ENCODE measurements at regions not wholly inside any gene's neighbourhood (a gene's known extent, or its start where the extent isn't known, plus 50 kb on each side); places are given as distances from the start of the nearest gene placed in this dataset.

- Histone ChIP-seq H3K27me3 (replicated peaks; ENCODE audit: control insufficient read depth, insufficient read depth, low read length) (no peaks in the 10 kb centered on the region; the same call in 1 of the 2 replicates), H3K36me3 (ENCODE audit: control insufficient read depth, insufficient read depth, low read length) (no peaks in the 10 kb centered on the region), H3K4me3 (replicated peaks; ENCODE audit: low read depth, low read length) (no peak overlapping the region)
- no peak for TF ChIP-seq CTCF (IDR thresholded peaks at IDR 0.05; ENCODE audit: insufficient read depth, low read length, poor library complexity, severe bottlenecking)
- DNase-seq (ENCODE audit: extremely low read depth, insufficient read length) = no peak
Measured at GRCh38 chr1:228851193-228851592, 115.9 kb downstream of the RHOU start.

GRCh38 chr1:228851618-228852017, 116.3 kb downstream of the RHOU start:
- no peak for DNase-seq (ENCODE audit: extremely low read depth, insufficient read length)
- no peaks in the 10 kb centered on the region for H3K36me3 ChIP-seq (ENCODE audit: control insufficient read depth, insufficient read depth, low read length)
- no peak overlapping the region for H3K4me3 ChIP-seq (replicated peaks; ENCODE audit: low read depth, low read length)
- no peak for TF ChIP-seq CTCF (IDR thresholded peaks at IDR 0.05; ENCODE audit: insufficient read depth, low read length, poor library complexity, severe bottlenecking)
- H3K27me3 ChIP-seq (replicated peaks; ENCODE audit: control insufficient read depth, insufficient read depth, low read length) = no peaks in the 10 kb centered on the region; the same call in 1 of the 2 replicates

GRCh38 chr1:228852024-228852423, 116.7 kb downstream of the RHOU start:
- no peak for DNase-seq (ENCODE audit: extremely low read depth, insufficient read length)
- H3K27me3 ChIP-seq (replicated peaks; ENCODE audit: control insufficient read depth, insufficient read depth, low read length) = no peaks in the 10 kb centered on the region; the same call in 1 of the 2 replicates
- no peak for TF ChIP-seq CTCF (IDR thresholded peaks at IDR 0.05; ENCODE audit: insufficient read depth, low read length, poor library complexity, severe bottlenecking)
- H3K4me3 ChIP-seq (replicated peaks; ENCODE audit: low read depth, low read length) = no peak overlapping the region
- no peaks in the 10 kb centered on the region for H3K36me3 ChIP-seq (ENCODE audit: control insufficient read depth, insufficient read depth, low read length)

- no peak for DNase-seq (ENCODE audit: extremely low read depth, insufficient read length)
- Histone ChIP-seq H3K4me3 (replicated peaks; ENCODE audit: low read depth, low read length) (no peak overlapping the region), H3K27me3 (replicated peaks; ENCODE audit: control insufficient read depth, insufficient read depth, low read length) (no peaks in the 10 kb centered on the region; the same call in 1 of the 2 replicates), H3K36me3 (ENCODE audit: control insufficient read depth, insufficient read depth, low read length) (no peaks in the 10 kb centered on the region)
- TF ChIP-seq CTCF (IDR thresholded peaks at IDR 0.05; ENCODE audit: insufficient read depth, low read length, poor library complexity, severe bottlenecking) = no peak
Measured at GRCh38 chr1:228852511-228853088, 117.3 kb downstream of the RHOU start.

GRCh38 chr1:228853191-228853590, 117.9 kb downstream of the RHOU start:
- Histone ChIP-seq H3K27me3 (replicated peaks; ENCODE audit: control insufficient read depth, insufficient read depth, low read length) (no peaks in the 10 kb centered on the region; the same call in none of the 2 replicates), H3K36me3 (ENCODE audit: control insufficient read depth, insufficient read depth, low read length) (no peaks in the 10 kb centered on the region), H3K4me3 (replicated peaks; ENCODE audit: low read depth, low read length) (no peak overlapping the region)
- DNase-seq (ENCODE audit: extremely low read depth, insufficient read length) = no peak
- TF ChIP-seq CTCF (IDR thresholded peaks at IDR 0.05; ENCODE audit: insufficient read depth, low read length, poor library complexity, severe bottlenecking) = no peak

- no peak overlapping the region for H3K4me3 ChIP-seq (replicated peaks; ENCODE audit: low read depth, low read length)
- no peak for TF ChIP-seq CTCF (IDR thresholded peaks at IDR 0.05; ENCODE audit: insufficient read depth, low read length, poor library complexity, severe bottlenecking)
- DNase-seq (ENCODE audit: extremely low read depth, insufficient read length) = no peak
- H3K36me3 ChIP-seq (ENCODE audit: control insufficient read depth, insufficient read depth, low read length) = no peaks in the 10 kb centered on the region
- H3K27me3 ChIP-seq (replicated peaks; ENCODE audit: control insufficient read depth, insufficient read depth, low read length) = no peaks in the 10 kb centered on the region; the same call in none of the 2 replicates
Measured at GRCh38 chr1:228853637-228854036, 118.4 kb downstream of the RHOU start.
